ENCODE measurements at regions not wholly inside any gene's neighbourhood (a gene's known extent, or its start where the extent isn't known, plus 50 kb on each side); places are given as distances from the start of the nearest gene placed in this dataset.

DNA sequence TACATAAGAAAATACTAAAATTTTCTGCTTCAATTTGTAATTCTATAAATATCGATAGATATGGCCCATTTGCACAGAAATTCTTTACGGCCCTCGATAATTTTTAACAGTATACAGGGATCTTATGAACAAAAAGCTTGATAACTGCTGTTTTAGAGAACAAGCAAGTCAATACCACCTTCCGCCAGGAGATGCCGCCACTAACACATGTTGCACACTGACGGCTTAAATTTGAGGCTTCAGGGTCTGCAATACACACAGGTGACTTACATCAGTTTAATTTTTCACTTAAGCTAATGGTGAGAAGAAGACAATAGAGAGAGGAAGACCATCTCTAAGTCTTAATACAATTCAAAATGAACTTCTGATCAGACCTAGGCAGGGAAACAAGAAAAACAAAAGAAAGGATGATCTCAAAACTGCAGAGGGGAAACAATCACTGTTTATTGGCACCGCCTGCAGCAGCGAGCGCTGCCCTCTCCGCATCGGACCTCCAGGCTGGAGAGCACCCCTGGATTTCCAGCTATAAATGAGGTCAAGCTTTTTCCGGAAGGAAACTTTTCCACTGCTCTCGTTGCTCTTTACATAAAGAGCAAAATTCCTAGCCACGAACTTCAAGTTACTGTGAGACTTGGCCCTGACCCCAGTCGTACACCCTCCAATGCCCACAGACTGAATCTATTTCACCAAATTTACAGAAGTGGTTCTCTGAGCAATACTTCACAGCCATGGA, 53.9 kb downstream of the OTOR start:
- DNase-seq (ENCODE audit: low read depth in 1 of 2, low spot score in 1 of 2), result peak; percentile 11 to 64
- in situ Hi-C loops (cut with HindIII; ENCODE audit: low pct_unique_long_range_greater_than_20kb, low sequenced_read_pairs), result no loop called here
- TF ChIP-seq JUND (IDR thresholded peaks at IDR 0.05; ENCODE audit: low read depth), result no peak

- no peak for TF ChIP-seq JUND (IDR thresholded peaks at IDR 0.05; ENCODE audit: low read depth)
- no peak for DNase-seq (ENCODE audit: low read depth in 1 of 2, low spot score in 1 of 2)
- in situ Hi-C loops (cut with HindIII; ENCODE audit: low pct_unique_long_range_greater_than_20kb, low sequenced_read_pairs), result no loop called here
Measured at GRCh38 chr20:16802652-16802935, 54.4 kb downstream of the OTOR start.

- DNase-seq (ENCODE audit: low read depth in 1 of 2, low spot score in 1 of 2), result peak; percentile 31 to 69
- TF ChIP-seq JUND (IDR thresholded peaks at IDR 0.05; ENCODE audit: low read depth), result no peak
- in situ Hi-C loops (cut with HindIII; ENCODE audit: low pct_unique_long_range_greater_than_20kb, low sequenced_read_pairs), result no loop called here
Measured at GRCh38 chr20:16803965-16804792, 56.0 kb downstream of the OTOR start.

GRCh38 chr20:16804793-16805187, 56.6 kb downstream of the OTOR start:
- DNase-seq (ENCODE audit: low read depth in 1 of 2, low spot score in 1 of 2), result no peak
- in situ Hi-C loops (cut with HindIII; ENCODE audit: low pct_unique_long_range_greater_than_20kb, low sequenced_read_pairs), result no loop called here
- no peak for TF ChIP-seq JUND (IDR thresholded peaks at IDR 0.05; ENCODE audit: low read depth)

DNA sequence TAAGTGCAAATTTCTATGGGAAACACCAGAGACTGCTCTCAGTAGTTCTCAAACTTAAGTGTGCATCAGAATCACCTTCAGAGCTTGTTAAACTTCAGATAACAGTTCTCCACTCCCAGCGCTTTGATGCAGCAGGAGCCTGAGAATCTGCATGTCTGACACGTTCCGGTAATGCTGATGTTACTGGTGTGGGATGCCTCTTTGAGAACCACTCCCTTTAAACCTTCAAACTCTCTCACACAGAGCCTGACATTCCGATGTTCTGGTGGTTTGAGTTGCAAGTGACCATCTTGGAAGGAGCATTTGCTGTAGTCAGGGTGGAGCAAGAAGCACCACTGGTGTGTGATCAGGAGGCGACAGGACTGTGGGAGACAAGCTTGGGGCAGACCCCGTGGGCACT, 57.9 kb downstream of the OTOR start:
- DNase-seq (ENCODE audit: low read depth in 1 of 2, low spot score in 1 of 2), result no peak
- in situ Hi-C loops (cut with HindIII; ENCODE audit: low pct_unique_long_range_greater_than_20kb, low sequenced_read_pairs), result no loop called here
- TF ChIP-seq JUND (IDR thresholded peaks at IDR 0.05; ENCODE audit: low read depth), result no peak

DNA sequence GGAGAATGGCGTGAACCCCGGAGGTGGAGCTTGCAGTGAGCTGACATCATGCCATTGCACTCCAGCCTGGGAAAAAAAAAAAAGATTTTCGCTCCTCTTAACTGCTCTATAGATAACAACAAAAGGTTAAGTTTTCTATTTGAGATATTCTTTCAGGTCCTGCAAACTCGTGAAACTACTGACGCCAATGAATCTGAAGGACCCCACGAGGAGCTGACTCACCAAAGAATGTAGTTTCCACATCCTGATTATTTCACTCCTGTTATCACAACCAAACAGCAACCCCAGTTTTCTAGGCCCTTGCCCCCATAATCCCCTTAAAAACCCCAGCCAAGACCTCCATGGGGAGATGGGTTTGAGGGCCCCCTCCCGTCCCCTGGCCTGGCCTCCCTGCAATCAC, 58.7 kb downstream of the OTOR start:
- TF ChIP-seq JUND (IDR thresholded peaks at IDR 0.05; ENCODE audit: low read depth), result no peak

GRCh38 chr20:16808796-16809195, 60.6 kb downstream of the OTOR start:
- in situ Hi-C loops (cut with HindIII; ENCODE audit: low pct_unique_long_range_greater_than_20kb, low sequenced_read_pairs), result no loop called here
- no peak for TF ChIP-seq JUND (IDR thresholded peaks at IDR 0.05; ENCODE audit: low read depth)
- DNase-seq (ENCODE audit: low read depth in 1 of 2, low spot score in 1 of 2), result no peak

More for the DNA sequence above, 58.7 kb downstream of the OTOR start:
- DNase-seq (ENCODE audit: low read depth in 1 of 2, low spot score in 1 of 2), result no peak
- in situ Hi-C loops (cut with HindIII; ENCODE audit: low pct_unique_long_range_greater_than_20kb, low sequenced_read_pairs), result no loop called here

DNA sequence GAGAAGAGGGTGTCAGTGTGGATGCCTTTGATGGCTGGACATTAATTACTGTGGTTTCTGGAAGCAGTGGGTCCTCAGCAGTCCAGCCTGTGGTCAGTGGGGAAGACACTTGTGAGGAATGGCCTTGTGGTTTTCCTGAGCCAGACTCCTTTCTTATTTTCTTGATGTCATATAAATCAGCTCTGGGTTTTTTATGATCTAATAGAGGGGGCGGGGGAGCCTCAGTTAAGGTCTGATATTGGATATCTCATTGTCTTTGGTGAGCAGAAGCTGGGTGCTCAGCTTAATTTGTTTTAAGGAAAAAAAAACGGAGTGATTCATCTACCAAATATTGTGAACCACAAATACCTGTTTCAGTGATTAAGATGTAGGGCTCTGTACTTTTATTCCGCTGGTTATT, 62.1 kb downstream of the OTOR start:
- TF ChIP-seq JUND (IDR thresholded peaks at IDR 0.05; ENCODE audit: low read depth), result no peak
- no peak for DNase-seq (ENCODE audit: low read depth in 1 of 2, low spot score in 1 of 2)
- in situ Hi-C loops (cut with HindIII; ENCODE audit: low pct_unique_long_range_greater_than_20kb, low sequenced_read_pairs), result no loop called here

GRCh38 chr20:16816192-16816591, 68.0 kb downstream of the OTOR start:
- in situ Hi-C loops (cut with HindIII; ENCODE audit: low pct_unique_long_range_greater_than_20kb, low sequenced_read_pairs), result no loop called here
- no peak for TF ChIP-seq JUND (IDR thresholded peaks at IDR 0.05; ENCODE audit: low read depth)
- DNase-seq (ENCODE audit: low read depth in 1 of 2, low spot score in 1 of 2), result no peak

DNA sequence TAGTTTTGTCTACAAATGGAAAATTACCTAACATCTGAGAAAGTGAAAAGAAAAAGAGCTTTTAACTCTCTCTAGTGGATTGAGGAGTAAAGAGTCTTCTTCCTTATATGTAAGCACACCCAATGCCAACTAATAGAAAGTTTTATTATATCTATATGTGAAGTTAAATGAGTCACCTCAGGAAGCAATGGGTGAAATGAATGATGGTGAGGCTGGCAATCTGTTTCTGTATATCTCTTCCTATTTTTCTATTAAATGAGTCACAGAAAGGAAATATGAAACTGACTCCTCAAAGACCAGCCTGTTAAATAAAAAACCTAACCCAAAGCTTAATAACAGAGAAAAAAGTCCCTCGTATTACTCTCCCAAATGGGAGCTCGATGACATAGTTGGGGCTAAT, 71.3 kb downstream of the OTOR start:
- no peak for TF ChIP-seq JUND (IDR thresholded peaks at IDR 0.05; ENCODE audit: low read depth)
- in situ Hi-C loops (cut with HindIII; ENCODE audit: low pct_unique_long_range_greater_than_20kb, low sequenced_read_pairs), result no loop called here
- no peak for DNase-seq (ENCODE audit: low read depth in 1 of 2, low spot score in 1 of 2)

DNA sequence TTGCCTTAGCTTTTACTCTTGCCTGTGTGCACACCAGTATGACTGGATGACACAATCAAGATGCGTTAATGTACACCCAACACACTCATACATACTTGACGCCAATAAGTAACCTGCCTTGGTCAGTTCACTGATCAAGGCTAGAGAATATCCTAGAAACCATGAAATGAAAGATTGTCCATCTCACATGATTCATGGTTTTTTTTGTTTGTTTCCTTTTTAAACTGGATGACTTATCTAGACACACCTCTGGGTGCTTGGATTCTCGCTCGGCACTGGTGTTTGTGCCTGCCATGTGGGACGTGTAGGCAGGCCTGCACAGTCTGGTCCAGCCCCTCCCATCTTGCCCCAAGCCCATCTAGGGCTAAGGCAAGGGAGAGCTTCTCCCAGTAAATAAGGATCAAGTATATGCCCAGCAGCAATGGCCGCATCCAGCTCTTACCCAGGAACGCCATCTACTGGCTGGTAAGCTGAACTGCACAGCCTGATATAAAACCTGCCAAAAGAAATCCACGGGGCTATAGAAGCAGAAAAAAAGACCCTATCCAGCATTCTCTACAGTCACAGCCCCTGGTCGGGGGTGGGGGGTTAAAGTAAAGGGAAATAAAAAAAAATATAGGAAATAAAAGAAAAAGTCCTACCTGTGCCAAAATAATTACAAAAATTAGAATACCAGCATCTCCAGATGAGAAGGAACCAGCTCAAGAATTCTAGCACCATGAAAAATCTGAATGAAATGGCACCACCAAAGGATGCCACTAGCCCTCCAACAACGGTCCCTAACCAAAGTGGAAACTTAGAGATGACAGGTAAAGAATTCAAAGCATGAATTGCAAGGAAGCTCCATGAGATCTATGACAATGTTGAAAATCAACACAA, 73.3 kb downstream of the OTOR start:
- DNase-seq (ENCODE audit: low read depth in 1 of 2, low spot score in 1 of 2), result peak; percentile 32 to 60
- TF ChIP-seq JUND (IDR thresholded peaks at IDR 0.05; ENCODE audit: low read depth), result no peak
- in situ Hi-C loops (cut with HindIII; ENCODE audit: low pct_unique_long_range_greater_than_20kb, low sequenced_read_pairs), result no loop called here

DNA sequence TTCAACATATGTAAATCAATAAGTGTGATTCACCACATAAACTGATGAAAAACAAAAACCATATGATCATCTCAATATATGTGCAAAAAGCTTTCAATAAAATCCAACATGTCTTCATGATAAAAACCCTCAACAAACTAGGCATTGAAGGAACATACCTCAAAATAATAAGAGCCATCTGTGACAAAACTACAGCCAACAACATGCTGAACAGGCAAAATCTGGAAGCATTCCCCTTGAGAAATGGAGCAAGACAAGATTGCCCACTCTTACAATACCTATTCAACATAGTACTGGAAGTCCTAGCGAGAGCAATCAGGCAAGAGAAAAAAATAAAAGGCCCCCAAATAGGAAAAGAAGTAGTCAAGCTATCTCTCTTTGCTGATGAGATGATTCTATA, 76.5 kb downstream of the OTOR start:
- in situ Hi-C loops (cut with HindIII; ENCODE audit: low pct_unique_long_range_greater_than_20kb, low sequenced_read_pairs), result no loop called here
- no peak for DNase-seq (ENCODE audit: low read depth in 1 of 2, low spot score in 1 of 2)
- TF ChIP-seq JUND (IDR thresholded peaks at IDR 0.05; ENCODE audit: low read depth), result no peak
